HG02763 (cell line): ENCODE measurements at regions not wholly inside any gene's neighbourhood (a gene's known extent, or its start where the extent isn't known, plus 50 kb on each side); places are given as distances from the start of the nearest gene placed in this dataset.

Source experiments
- ATAC-seq: cut with Tn5 transposase; IDR thresholded peaks from one replicate; pipeline ENCODE4 v1.9.1; 2021; ENCODE audit warnings: mild to moderate bottlenecking, moderate library complexity; ENCODE audit not compliant: unreplicated experiment

DNA sequence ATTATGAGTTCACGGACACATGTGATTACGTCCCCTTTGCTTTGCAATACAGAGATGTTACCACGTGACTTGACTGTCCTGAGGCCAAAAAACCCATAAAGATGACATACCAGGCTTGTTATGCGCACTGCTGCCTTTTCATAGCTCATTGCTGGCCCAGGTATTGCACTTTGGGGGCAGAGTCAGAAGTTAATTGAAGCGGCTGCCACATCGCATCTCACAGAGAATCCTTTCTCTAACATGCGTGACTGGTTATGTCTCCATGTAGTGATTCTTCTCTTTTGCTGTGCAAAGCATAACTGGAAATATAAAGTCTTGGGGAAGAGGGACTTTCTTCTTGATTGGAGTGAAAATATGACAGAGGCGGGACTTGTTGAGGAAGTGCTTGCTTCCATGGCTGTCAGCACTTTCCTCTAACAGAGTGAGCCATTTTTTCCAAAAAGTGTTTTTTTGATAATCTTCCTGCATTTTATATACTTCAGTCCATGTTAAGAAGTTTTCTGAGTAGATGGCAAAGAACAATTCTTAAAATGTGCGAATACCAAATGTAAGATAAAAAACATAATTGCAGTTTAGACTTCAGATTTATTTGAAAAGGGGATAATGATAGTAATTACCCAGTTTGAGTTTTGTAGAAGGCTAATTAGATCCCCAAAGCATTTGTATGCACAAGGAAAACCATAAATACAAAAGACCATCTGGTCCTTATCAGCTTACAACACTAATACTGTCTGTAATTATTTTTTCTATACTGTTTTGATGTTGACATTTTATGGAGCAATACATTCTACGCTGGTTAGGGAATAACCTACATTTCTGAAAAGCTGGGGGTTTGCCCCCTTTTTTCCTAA is 324.6 kb upstream of the MTNR1B start:
- no peak for ATAC-seq

DNA sequence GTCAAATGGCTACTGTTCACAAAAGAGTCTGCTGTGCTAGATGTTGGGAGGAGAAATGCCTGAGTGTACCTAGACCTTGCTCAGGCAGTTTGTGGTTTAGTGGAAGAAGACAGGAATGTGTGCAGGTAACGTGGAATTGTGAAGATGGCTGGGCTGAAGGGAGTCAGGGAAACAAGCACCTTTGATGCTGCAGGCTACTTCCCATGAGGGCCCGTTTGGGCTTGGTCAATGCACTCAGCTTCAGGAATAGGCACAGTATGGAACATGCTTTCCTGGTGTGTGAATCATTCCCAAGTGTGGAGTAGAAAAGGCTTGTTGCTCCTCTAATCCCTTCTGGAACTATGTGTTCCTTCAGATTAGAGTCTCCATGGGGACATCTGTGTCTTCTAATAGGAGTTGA is 318.3 kb upstream of the MTNR1B start:
- no peak for ATAC-seq

- no peak for ATAC-seq
Observed at GRCh38 chr11:92653454-92653853, 316.0 kb upstream of the MTNR1B start.

DNA sequence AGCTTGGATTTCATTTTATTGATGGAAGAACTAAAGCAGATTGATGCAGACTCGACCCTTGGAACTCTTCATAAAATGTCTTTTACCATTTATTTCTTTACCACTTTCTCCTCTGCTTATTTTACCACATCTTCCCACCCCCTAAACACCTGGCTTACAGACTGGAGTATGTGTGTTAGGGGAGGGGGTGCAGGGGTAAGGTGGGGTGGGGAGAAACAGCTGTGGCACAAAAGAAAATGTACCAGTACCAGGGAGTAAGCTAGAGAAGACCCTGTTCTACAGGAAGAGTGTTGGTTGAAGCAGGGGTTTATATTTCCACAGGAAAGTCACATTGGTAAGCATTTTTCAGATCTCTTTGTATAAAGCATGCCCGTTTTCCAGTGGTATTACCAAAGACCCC is 312.7 kb upstream of the MTNR1B start:
- ATAC-seq: no peak

DNA sequence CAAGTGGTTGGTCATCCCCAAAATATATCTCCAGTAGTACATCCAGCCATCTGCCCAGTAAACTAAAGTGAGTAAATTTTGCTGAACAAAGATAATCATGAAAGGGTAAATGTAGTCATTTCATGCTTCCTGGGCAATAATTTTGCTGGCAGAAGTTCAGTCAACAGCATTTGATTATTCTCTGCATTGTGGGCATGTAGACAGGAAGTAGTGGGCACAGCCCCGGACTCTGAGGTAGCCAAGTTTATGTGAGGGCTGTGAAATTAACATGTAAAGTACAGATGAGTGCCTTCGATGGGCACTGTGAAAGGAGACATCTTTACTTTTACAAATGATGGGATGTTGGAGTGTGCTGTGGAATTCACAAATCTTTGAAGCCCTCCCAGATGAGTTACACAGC is 312.2 kb upstream of the MTNR1B start:
- no peak for ATAC-seq

- no peak for ATAC-seq
Observed at GRCh38 chr11:92658733-92659132, 310.7 kb upstream of the MTNR1B start.

DNA sequence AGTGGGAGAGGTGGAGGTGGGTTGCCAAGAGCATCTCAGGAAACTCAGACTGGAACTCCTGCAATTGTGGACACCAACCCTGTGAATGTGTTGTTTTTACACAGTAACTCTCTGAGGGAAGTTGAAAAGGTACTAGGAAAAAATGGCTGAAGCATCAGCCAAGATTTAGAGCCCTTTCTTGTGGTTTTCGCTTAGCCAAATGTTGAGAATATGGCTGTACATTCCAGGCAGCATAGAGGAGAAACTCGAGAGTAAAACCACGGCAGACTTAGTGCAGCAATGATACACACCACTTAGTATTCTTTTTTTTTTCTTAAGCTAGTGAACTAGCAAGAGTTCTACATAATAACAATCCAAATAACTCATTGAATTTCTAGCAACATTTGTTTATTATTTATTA is 309.7 kb upstream of the MTNR1B start:
- no peak for ATAC-seq

DNA sequence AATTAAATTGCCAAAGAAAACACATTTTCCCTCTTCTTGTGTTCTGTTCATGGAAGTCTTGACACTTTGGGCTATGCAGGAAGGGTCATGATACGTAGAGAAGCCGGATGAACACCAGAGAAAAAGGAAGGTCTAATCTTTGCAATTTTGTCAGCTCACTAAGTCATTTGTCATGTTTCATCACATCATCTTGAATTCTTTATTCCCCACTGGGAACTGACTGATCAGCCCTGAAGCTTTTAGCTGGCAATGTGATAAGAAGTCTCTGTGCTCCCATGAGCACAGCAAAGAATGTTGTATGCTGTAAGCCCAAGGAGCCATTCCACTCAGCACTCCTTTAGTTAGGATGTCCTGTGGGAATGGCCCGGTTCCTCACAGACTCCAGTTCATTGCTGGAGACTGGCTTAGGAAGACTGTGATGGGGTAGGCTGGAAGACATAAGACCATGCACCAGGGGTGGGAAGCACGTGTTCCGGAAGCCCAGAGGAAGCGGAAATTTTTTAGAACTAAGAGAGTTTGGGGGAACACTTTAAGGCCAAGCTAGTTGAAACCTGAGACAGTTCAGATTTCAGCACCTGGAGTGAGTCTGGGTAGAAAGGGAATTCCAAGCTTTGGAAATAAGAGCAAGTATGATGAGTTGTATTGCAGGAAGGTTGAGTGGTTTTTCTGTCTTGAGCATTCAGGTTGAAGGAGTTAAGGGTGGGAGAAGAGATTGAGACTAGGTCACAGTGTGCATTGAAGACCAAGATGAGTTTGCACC is 306.7 kb upstream of the MTNR1B start:
- no peak for ATAC-seq

DNA sequence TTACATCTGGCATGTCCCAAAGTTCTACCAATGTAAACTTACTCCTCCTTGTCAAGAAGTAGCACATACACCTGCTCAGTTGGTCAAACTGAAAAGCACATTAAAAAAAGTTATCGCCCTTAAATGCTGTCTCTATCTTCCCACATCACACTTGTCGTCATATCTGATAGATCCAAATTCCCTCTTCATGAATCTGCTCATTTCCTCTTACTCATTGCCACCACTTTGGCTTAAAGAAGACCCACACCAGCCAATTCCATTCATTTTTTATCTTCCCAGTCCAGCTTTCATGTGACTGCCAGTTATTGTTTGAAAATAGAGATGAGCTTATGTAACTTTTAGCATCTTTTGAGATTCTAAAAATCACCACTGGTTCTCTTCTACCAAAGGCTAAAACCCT is 305.9 kb upstream of the MTNR1B start:
- no peak for ATAC-seq

- ATAC-seq: no peak
Observed at GRCh38 chr11:92667486-92668152, 301.8 kb upstream of the MTNR1B start.

GRCh38 chr11:92670308-92670890 is 299.1 kb upstream of the MTNR1B start:
- no peak for ATAC-seq

- ATAC-seq: no peak
Observed at GRCh38 chr11:92671081-92671480, 298.4 kb upstream of the MTNR1B start.

DNA sequence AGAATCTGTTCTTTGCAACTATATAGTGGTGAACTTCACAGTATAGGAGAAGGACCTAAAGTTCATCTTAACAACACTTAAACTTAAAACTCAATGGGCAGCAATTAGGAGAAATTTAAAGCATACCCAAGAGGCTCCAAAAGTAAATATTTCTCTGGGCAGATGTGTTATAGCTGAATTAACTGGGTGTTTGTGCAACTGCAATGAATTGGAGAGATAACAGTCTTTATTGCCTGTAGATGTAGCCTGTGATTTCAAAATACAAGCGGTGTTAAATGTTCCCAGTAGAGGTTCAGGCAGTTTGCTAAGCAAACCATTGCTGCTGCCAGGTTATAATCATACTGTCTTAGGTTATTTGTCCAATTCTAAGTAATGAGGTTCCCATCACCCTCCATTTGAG is 294.1 kb upstream of the MTNR1B start:
- no peak for ATAC-seq

DNA sequence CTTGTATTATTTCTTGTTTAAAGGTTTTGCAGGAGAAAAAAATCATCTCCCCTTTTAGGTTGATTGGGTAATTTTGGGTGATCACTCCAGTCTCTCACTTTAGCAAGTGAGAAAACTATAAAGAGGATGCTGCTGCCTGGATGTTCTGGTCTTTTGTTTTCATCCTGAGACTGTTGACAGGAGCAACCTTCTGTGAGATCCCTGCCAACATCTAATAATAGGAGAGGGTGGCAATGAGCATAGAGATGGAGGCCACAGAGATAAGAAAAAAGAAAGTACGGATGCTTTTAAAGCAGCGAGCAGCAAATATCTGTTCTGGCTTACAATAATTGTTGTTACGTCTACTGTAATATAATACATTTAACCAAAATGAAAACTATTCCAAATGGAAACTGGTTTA is 293.6 kb upstream of the MTNR1B start:
- ATAC-seq: no peak

DNA sequence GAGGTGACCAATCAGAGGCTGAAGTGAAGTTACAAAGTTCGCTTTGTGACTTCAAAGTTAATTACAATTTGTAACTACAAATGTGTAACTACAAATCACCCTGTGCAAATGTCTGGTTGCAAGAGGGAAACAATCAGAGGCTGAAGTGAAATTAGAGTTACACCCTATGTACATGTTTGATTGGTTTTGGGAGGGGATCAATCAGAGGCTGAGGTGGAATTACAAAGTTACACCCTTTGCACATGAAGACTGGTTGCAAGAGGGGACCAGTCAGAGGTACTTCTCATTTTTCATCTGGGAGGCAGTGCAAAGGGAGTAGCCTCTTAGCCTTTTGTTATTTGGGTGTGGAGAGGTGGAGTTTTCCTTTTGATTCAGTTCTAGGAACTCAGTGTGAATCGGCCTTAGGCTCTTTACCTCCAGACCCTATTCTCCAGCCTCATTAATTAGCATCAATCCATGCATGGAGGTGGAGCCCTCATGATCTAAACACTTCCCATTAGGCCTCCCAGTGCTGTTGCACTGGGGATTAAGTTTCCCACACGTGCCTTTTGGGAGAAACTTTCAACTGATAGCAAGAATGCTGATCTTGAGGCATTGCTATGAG is 291.3 kb upstream of the MTNR1B start:
- no peak for ATAC-seq

DNA sequence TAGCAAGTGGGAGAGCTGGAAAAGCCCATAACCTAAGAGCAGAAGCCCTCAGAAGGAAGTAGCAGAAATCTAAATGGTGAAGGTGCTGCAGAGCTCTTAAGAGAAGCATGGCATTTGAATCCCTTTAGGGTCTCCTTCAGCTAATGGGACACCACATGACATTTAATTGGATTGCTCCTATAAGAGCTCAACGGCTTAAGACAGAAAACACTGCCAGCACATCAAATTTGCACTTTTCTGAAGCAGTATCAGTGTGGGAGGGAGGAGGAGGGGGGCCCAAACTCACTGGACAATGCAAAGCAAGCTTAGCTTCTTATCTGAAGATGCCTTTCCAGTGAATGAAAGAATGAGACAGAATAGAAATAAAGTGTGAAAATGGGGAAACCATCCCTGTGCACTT is 287.9 kb upstream of the MTNR1B start:
- ATAC-seq: no peak

GRCh38 chr11:92682136-92682535 is 287.3 kb upstream of the MTNR1B start:
- ATAC-seq: no peak

DNA sequence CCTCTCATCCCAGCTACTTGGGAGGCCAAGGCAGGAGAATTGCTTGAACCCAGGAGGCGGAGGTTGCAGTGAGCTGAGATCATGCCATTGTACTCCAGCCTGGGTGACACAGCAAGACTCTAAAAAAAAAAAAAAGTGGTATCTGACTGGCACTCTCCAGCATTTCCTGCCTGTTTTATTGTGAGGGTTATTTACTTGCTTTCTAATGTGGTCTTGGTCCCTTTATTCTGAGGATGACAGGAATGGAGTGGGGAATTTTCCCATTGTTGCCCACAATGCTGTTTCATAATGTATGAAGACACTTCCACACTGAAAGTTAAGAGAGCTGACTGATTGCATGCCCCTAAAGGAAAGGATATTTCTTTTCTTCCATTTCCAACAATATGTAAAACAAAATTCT is 286.5 kb upstream of the MTNR1B start:
- no peak for ATAC-seq

- ATAC-seq: no peak
Observed at GRCh38 chr11:92685049-92685448, 284.4 kb upstream of the MTNR1B start.

GRCh38 chr11:92687724-92688123 is 281.7 kb upstream of the MTNR1B start:
- no peak for ATAC-seq

GRCh38 chr11:92688416-92688815 is 281.0 kb upstream of the MTNR1B start:
- no peak for ATAC-seq
